Ovary (tissue), 3 donors: ENCODE measurements at regions not wholly inside any gene's neighbourhood (a gene's known extent, or its start where the extent isn't known, plus 50 kb on each side); places are given as distances from the start of the nearest gene placed in this dataset.

Experiments used
- CTCF ChIP-seq, 3 donors: fragments of 450-650 bp in 2 of 3; fragments of 200-600 bp in 1 of 3; IDR thresholded peaks; one replicate each; pipeline versions ENCODE4 v1.5.1 to v1.8.0; 2016 to 2022; ENCODE audit warnings: antibody characterized with exemption in 3 of 3, mild to moderate bottlenecking in 1 of 3
- EP300 ChIP-seq: sonication (generic); formaldehyde crosslinking; IDR thresholded peaks from one replicate; pipeline ENCODE4 v1.6.1; 2017; ENCODE audit warnings: antibody characterized with exemption
- POLR2A ChIP-seq: fragments of 450-650 bp; IDR thresholded peaks from one replicate; pipeline ENCODE4 v1.6.1; 2017; ENCODE audit warnings: antibody characterized with exemption, mild to moderate bottlenecking, moderate library complexity
- donor health status: DM: no; HTN: no; CAD: no.

- TF ChIP-seq CTCF (IDR thresholded peaks at IDR 0.05) (no peak), POLR2A (no peak), EP300 (no peak)
Measured at GRCh38 chr2:61713457-61713856, 140.4 kb downstream of the FAM161A start.
